GM03348 (cell line): ENCODE measurements at regions not wholly inside any gene's neighbourhood (a gene's known extent, or its start where the extent isn't known, plus 50 kb on each side); places are given as distances from the start of the nearest gene placed in this dataset.

Experiments
- DNase-seq: peaks from one replicate; pipeline ENCODE4 v3.0.0; 2012; ENCODE audit warnings: low spot score

GRCh38 chr11:113634940-113635575 is 71.0 kb downstream of the TMPRSS5 start:
- DNase-seq = no peak

DNA sequence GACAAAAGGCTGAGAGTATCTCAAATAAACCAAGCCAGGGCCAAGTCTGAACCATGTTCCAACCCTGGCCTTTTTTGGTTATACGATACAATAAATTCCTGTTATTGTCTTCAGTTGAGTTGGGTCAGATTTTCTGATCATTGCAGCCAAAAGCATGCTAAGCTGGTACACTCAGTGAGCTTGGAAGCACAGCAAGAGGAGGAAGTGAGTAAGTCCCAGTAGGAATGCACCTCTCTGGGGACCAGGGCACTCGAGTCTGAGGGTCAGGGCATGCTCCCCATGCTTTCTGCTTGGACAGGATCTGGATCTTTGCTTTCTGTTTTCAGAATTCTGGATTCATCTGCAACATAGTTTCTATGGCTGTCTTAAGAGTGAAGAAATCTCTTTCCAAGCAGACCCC is 73.1 kb downstream of the TMPRSS5 start:
- peak; percentile 81 for DNase-seq

GRCh38 chr11:113629562-113629961 is 76.5 kb downstream of the TMPRSS5 start:
- DNase-seq = no peak

GRCh38 chr11:113628912-113629311 is 77.2 kb downstream of the TMPRSS5 start:
- no peak for DNase-seq

- no peak for DNase-seq
These were observed 78.2 kb downstream of the TMPRSS5 start for GRCh38 chr11:113627946-113628345.

- DNase-seq = no peak
These were observed 78.8 kb downstream of the TMPRSS5 start for GRCh38 chr11:113627297-113627696.

DNA sequence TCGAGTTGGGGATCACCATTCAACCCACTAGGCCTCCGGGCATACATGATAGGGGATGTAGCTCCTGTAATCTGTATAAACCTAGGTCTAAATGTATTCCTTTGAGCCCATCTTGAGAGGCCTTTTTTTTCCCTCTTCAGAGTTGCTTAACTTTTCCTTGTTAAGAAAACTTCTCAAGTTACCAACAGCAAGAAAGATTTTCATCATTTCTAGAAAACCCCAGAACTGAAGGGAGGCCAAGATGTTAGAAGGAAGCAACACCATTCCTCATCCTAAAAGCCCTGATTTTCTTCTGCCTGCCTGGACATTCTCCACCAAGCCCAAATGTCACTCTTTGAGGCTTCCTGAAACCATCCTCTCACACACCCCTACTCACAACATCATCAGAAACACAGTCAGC is 79.4 kb downstream of the TMPRSS5 start:
- DNase-seq = peak; percentile 42

GRCh38 chr11:113623114-113623513 is 83.0 kb downstream of the TMPRSS5 start:
- DNase-seq = no peak

DNA sequence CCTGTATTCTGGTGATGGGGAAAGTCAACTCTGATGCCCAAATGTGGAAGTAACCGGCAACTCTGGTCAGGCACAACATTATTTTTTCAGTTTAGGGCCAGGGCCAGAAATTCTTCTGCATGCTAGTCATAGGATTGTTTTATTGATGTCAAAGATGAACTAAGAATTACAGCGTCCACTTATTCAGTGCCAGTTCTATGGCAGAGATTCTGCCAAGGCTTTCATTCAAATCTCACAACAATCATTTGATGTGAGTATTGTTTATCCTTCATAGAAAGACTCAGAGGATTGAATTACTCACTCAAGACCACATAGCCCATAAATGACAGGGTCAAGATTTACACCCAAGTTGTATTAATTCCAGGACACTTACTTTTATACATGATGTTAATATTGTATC is 87.7 kb downstream of the TMPRSS5 start:
- peak; percentile 65 for DNase-seq

- no peak for DNase-seq
These were observed 90.3 kb downstream of the TMPRSS5 start for GRCh38 chr11:113615773-113616172.

GRCh38 chr11:113615098-113615497 is 91.0 kb downstream of the TMPRSS5 start:
- no peak for DNase-seq

GRCh38 chr11:113614097-113614496 is 92.0 kb downstream of the TMPRSS5 start:
- DNase-seq = no peak

- DNase-seq = no peak
These were observed 92.5 kb downstream of the TMPRSS5 start for GRCh38 chr11:113613619-113614018.

GRCh38 chr11:113604186-113604585 is 101.9 kb downstream of the TMPRSS5 start:
- no peak for DNase-seq

DNA sequence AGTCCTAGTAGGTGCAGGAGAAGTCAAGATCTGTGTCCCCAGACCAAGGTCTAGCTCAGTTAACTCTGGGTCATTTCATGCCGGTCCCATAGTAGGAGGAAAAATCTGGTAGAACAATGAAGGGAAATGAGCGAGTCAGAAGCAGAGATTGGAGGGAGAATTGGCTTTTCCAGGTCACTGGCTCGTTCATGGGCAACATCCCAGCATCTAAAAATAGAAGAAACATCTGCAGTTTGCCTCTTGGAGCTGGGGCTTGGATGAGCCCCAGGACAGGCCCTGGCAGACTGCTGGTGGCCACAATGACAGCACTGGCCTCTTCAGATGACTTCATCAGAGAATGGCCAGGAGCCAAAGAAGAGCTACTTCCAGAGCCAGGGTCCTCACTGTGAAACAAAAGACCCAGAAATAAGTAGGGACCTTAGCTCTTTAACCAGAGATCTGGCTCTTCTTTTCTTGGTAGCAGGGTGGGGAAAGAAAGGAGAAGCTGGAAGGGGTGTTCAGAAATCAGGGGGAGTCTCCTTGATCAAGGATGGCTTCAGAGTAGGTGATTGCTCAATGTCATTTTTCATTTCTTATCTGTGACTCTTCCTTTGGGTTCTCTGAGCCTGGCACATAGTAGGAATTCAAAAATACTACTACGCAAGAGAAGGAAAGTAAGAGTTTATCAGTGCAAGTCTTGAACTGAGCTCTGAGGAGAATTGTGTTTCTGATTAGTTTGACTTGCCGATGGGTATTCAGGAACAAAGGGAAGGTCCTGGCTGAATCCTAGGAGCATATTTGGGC is 102.6 kb downstream of the TMPRSS5 start:
- peak; percentile 64 for DNase-seq

GRCh38 chr11:113602483-113602882 is 103.6 kb downstream of the TMPRSS5 start:
- DNase-seq = no peak

DNA sequence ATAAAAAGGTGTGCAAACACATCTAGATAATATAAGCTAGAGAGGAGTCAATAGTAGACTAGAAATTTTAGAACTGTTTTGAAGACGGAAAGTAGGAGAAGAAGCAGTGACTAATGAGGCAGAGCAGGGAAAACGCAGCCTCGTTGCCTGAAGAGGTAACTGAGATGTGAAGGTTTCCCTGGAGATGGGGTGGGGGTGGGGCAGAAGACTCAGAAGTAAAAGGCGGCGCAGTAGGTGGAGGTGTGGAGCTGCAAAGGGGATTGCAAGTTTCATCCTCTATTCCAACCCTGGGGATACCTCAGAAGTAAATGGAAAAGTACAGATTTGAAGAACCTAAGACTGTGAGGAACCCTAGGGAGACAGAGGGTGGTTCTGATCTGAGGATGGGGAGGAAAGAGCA is 109.5 kb downstream of the TMPRSS5 start:
- DNase-seq = no peak

DNA sequence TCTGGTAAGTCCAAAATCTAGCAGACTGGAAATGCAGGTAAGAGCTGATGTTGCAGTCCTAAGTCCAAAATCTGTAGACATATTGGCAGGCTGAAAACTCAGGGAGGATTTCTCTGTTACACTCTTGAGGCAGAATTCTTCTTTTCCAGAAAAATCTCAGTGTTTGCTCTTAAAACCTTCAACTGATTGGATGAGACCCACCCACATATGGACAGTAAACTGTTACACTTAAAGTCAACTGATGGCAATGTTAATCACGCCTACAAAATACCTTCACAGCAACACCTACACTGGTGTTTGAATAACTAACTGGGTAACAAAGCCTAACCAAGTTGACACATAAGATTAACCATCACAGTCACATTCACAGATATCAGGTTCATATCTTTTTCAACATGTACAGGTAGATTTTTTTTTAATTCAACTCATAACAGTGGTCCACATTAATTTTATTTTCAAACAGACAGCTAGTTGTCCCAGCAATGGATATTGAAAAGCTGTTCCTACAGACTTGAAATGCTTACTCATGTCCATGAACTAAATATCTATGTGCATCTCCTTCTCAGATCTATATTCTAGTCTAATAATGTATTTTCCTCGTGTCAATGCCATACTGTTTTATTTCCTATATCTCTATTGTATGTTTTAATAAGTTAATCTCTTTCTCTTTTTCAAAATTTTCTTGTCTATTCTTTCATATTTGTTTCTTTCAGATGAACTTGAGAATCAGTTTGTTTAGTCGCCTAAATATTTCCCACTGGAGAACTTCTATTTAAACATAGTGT is 110.1 kb downstream of the TMPRSS5 start:
- DNase-seq = no peak

DNA sequence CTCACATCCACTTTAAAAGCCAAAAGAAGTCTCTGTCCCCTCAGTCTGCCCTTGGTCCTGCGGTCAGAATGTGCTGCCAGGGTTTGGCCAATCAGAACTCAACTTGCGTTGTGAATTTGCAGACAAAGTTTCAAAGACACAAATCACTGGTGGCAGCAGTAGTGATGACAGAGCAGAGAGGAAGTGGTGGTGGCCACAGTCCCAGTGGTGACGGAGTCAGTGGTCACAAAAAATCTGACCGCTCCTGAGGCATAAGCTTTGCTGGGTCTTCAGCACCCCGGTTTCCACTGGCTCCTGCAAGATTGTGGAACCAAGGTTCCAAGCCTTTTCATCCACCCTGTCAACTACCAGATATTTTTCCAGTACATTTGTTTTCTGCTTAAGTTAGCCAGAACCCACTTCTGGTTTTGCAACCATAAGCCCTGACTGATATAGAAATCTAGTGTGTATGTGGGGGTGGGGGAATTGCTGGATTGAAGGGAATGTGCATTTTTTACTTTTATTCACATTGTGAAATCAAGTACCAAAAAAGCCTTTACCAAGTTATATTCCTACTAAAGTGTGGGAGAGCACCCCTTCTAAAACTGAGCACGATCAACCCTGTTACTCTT is 112.3 kb downstream of the TMPRSS5 start:
- peak; percentile 39 for DNase-seq

DNA sequence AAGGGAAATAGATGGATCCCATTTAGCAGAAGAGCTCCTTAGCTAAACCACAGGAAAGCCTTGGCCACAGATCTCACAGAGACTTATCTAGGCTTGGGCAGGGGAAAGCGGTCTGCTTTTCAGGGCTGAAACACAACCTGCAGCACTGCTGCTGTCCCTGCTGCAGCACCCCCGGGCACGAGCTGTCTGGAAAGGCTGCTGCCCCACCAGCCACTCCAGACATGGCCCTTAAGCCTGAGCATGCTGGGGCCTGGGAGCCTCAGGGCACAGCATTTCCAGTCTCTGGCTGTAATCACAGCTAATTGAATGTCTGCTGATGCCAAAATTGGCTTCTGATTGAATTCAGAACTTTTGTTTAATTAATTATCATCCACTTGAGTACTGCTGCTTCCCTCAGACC is 115.0 kb downstream of the TMPRSS5 start:
- DNase-seq = no peak

- peak; percentile 22 for DNase-seq
These were observed 112.1 kb upstream of the DRD2 start for GRCh38 chr11:113587308-113587739.

DNA sequence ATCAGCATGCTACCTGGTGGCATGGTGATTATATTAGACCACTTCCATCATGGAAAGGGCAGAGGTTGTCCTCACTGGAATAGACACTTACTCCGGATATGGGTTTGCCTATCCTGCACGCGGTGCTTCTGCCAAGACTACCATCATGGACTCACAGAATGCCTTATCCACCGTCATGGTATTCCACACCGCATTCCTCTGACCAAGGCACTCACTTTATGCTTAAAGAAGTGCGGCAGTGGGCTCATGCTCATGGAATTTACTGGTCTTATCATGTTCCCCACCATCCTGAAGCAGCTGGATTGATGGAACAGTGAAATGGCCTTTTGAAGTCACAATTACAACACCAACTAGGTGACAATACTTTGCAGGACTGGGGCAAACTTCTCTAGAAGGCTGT is 109.2 kb upstream of the DRD2 start:
- no peak for DNase-seq
